ENCODE measurements at regions not wholly inside any gene's neighbourhood (a gene's known extent, or its start where the extent isn't known, plus 50 kb on each side); places are given as distances from the start of the nearest gene placed in this dataset.

- H3K79me1 ChIP-seq (ENCODE audit: low read depth, low read length) = no peaks in the 10 kb centered on the region
- no peaks in the 10 kb centered on the region for H3K36me3 ChIP-seq (ENCODE audit: control insufficient read depth in 2 of 4, insufficient read depth in 4 of 4, low read length in 3 of 4)
- WGBS, 2 experiments (ENCODE audit: extremely low coverage in 1 of 2, insufficient coverage in 1 of 2, insufficient read length in 1 of 2, insufficient replicate concordance in 2 of 2, low coverage in 1 of 2, low lambda C conversion rate in 2 of 2, missing lambda C conversion rate in 1 of 2) = 80% methylated on average over 12 of the region's 12 CpGs; no CpG with 5 or more reads in 1 of the 2 experiments
- no peak overlapping the region for H3K4me2 ChIP-seq (ENCODE audit: insufficient read depth in 1 of 2, low read depth in 2 of 2, low read length in 2 of 2)
- no peak overlapping the region for H3K14ac ChIP-seq (ENCODE audit: insufficient read length)
- 0 out of 4 replicates have a peak, but pooled peaks cover 3% of the 10 kb centered on the region in 2 experiments for H3K9me3 ChIP-seq (ENCODE audit: insufficient read depth in 2 of 2, low read depth in 1 of 2, low read length in 1 of 2)
- H3K27me3 ChIP-seq (replicated peaks in 1 of 4; ENCODE audit: control insufficient read depth in 3 of 4, extremely low read depth in 1 of 4, insufficient read depth in 3 of 4, low read length in 3 of 4) = peaks cover 0 to 12% (median 9%) of the 10 kb centered on the region in 4 experiments; a peak in 5 of 7 replicates
- no peak overlapping the region for H3K4me3 ChIP-seq (ENCODE audit: extremely low read depth in 1 of 4, insufficient read depth in 2 of 4, low read depth in 3 of 4, low read length in 4 of 4)
- FAIRE-seq (no peak), DNase-seq (ENCODE audit: low read depth in 1 of 2, low spot score in 2 of 2) (no peak)
- no peak overlapping the region for H4K5ac ChIP-seq (ENCODE audit: insufficient read length, low read depth, low read length)
- H2BK15ac ChIP-seq (ENCODE audit: low read length) = no peak overlapping the region
- H3K79me2 ChIP-seq (ENCODE audit: control insufficient read depth in 1 of 2, insufficient read depth in 2 of 2, low read length in 2 of 2) = no peaks in the 10 kb centered on the region
- no peak overlapping the region for H3K23ac ChIP-seq (ENCODE audit: insufficient read length)
- H3K56ac ChIP-seq (replicated peaks; ENCODE audit: insufficient read length, low read depth, low read length) = no peak overlapping the region
- H4K8ac ChIP-seq (ENCODE audit: extremely low read depth, insufficient read depth, low read length) = peak overlapping the region; percentile 71
- no peak overlapping the region for H3K27ac ChIP-seq (ENCODE audit: low read depth, low read length)
- no peak overlapping the region for H2BK120ac ChIP-seq (replicated peaks; ENCODE audit: low read depth, low read length)
- POLR2A ChIA-PET (ENCODE audit: partially characterized antibody) = no interaction called here
- no peak overlapping the region; the same call in 1 of the 2 replicates for H3K18ac ChIP-seq (ENCODE audit: extremely low read depth, low read length)
- CTCF ChIA-PET (ENCODE audit: partially characterized antibody) = interaction anchor here (3.2 kb wide), 1 partner anchor 20 kb away, joined by 25 read pairs; no protein-coding TSS in a partner anchor
- H2AFZ ChIP-seq (ENCODE audit: low read length) = no peak overlapping the region
- H3K9ac ChIP-seq (replicated peaks in 1 of 4; ENCODE audit: extremely low read depth in 1 of 4, low read depth in 3 of 4, low read length in 3 of 4) = no peak overlapping the region
- H2AK5ac ChIP-seq (ENCODE audit: low read depth, low read length) = 0 out of 2 replicates have a peak overlapping the region, but pooled peaks have one; percentile 16
- peaks cover 8 to 21% (median 12%) of the 10 kb centered on the region in 4 experiments for H3K4me1 ChIP-seq (replicated peaks in 1 of 4; ENCODE audit: control insufficient read depth in 3 of 4, insufficient read depth in 4 of 4, low read length in 3 of 4)
- no peak overlapping the region for H3K4ac ChIP-seq (replicated peaks; ENCODE audit: insufficient read length, low read depth, low read length)
- H4K20me1 ChIP-seq (replicated peaks in 1 of 2; ENCODE audit: control insufficient read depth in 1 of 2, insufficient read depth in 2 of 2, low read length in 2 of 2) = no peaks in the 10 kb centered on the region
- H2BK20ac ChIP-seq (ENCODE audit: low read length) = peak overlapping the region; percentile 93; the same call in 1 of the 2 replicates
- no peak overlapping the region for H2BK5ac ChIP-seq (ENCODE audit: low read depth, low read length)
- peaks cover under 1% of the 10 kb centered on the region; the same call in 1 of the 2 replicates for H3K23me2 ChIP-seq (ENCODE audit: low read depth, low read length)
- H4K91ac ChIP-seq (replicated peaks; ENCODE audit: insufficient read length, low read length) = peak overlapping the region; percentile 25
- 0 out of 2 replicates have a peak overlapping the region, but pooled peaks have one; percentile 33 for H2BK12ac ChIP-seq (ENCODE audit: low read depth, low read length)
- no peak for TF ChIP-seq EP300 (IDR thresholded peaks at IDR 0.05; ENCODE audit: borderline replicate concordance in 1 of 2, low read depth in 2 of 2, low read length in 2 of 2)
- no peak for TF ChIP-seq SIX5 (IDR thresholded peaks at IDR 0.05; ENCODE audit: low read depth, low read length)
- TF ChIP-seq TBP (IDR thresholded peaks at IDR 0.05; ENCODE audit: low read depth, low read length) = no peak
- no peak for TF ChIP-seq SUZ12 (IDR thresholded peaks at IDR 0.05; ENCODE audit: low read length)
- no peak for TF ChIP-seq SRF (IDR thresholded peaks at IDR 0.05; ENCODE audit: low read depth, low read length)
- no peak for TF ChIP-seq ASH2L (IDR thresholded peaks at IDR 0.05; ENCODE audit: low read length)
- TF ChIP-seq USF2 (IDR thresholded peaks at IDR 0.05; ENCODE audit: low read length) = no peak
- no peak for TF ChIP-seq TAF1 (IDR thresholded peaks at IDR 0.05; ENCODE audit: low read depth, low read length)
- TF ChIP-seq TAF7 (optimal IDR thresholded peaks at IDR 0.05; ENCODE audit: borderline replicate concordance, low read depth, low read length) = no peak
- no peak for TF ChIP-seq CBX8 (IDR thresholded peaks at IDR 0.05; ENCODE audit: borderline replicate concordance, low read depth, low read length)
- TF ChIP-seq BACH1 (IDR thresholded peaks at IDR 0.05; ENCODE audit: low read length) = no peak
- TF ChIP-seq TCF12 (IDR thresholded peaks at IDR 0.05; ENCODE audit: low read depth, low read length) = no peak
Measured at GRCh38 chr12:107586256-107586970, 99.2 kb upstream of the PWP1 start.

All from H1 (cell line).